ENCODE measurements at regions not wholly inside any gene's neighbourhood (a gene's known extent, or its start where the extent isn't known, plus 50 kb on each side); places are given as distances from the start of the nearest gene placed in this dataset.

DNA sequence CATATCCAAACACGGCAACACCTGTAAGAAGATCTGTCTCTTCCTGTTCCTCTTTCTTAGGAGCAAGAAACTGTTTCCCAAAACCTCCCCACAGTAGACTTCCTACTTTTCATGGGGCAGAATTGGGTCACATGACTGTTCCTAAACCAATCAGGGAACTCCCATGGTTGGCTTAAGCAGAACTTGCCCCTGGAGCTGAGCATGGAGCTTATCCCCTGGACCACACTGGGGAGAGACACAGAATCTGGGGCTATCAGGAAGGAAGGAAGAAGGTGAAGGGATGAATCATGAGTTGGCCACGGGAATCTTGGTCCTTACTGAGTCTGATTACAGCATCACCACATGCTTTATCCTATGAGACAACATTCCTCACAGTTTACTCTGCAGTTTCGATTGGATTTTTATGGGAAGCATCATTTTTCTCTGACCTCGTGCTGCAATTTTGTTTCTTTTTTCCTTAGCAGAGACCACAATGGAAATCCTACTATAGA, 81.8 kb downstream of the CDC7 start:
- no peaks in the 10 kb centered on the region for H3K27me3 Mint-ChIP-seq (ENCODE audit: insufficient read depth)
- no peak overlapping the region for H3K27ac Mint-ChIP-seq
- Histone ChIP-seq H3K4me1 (ENCODE audit: control insufficient read depth, insufficient read depth, low read length) (peaks cover 5% of the 10 kb centered on the region), H3K27me3 (ENCODE audit: control insufficient read depth, insufficient read depth, low read length, poor library complexity, severe bottlenecking) (no peaks in the 10 kb centered on the region), H3K36me3 (ENCODE audit: control insufficient read depth, insufficient read depth, low read length) (no peaks in the 10 kb centered on the region), H3K9me3 (ENCODE audit: control insufficient read depth, low read length) (no peaks in the 10 kb centered on the region), H3K4me3 (ENCODE audit: low read length) (no peak overlapping the region), H3K9ac (ENCODE audit: extremely low read depth, low read length, poor library complexity, severe bottlenecking) (no peak overlapping the region), H3K27ac (ENCODE audit: low read depth, low read length) (no peak overlapping the region)
- H3K4me3 Mint-ChIP-seq = no peak overlapping the region
- DNase-seq = no peak
- peaks cover 19% of the 10 kb centered on the region for H3K4me1 Mint-ChIP-seq
- no peaks in the 10 kb centered on the region for H3K36me3 Mint-ChIP-seq (ENCODE audit: low read depth)
- 89 to 97% methylated on average over 3 to 4 of the region's 4 CpGs for WGBS, 2 experiments (ENCODE audit: insufficient coverage in 1 of 2, insufficient read length in 1 of 2)
- TF ChIP-seq, protein P1, sequence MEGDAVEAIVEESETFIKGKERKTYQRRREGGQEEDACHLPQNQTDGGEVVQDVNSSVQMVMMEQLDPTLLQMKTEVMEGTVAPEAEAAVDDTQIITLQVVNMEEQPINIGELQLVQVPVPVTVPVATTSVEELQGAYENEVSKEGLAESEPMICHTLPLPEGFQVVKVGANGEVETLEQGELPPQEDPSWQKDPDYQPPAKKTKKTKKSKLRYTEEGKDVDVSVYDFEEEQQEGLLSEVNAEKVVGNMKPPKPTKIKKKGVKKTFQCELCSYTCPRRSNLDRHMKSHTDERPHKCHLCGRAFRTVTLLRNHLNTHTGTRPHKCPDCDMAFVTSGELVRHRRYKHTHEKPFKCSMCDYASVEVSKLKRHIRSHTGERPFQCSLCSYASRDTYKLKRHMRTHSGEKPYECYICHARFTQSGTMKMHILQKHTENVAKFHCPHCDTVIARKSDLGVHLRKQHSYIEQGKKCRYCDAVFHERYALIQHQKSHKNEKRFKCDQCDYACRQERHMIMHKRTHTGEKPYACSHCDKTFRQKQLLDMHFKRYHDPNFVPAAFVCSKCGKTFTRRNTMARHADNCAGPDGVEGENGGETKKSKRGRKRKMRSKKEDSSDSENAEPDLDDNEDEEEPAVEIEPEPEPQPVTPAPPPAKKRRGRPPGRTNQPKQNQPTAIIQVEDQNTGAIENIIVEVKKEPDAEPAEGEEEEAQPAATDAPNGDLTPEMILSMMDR (conservative IDR thresholded peaks at IDR 0.05) = no peak
- no peaks in the 10 kb centered on the region for H3K9me3 Mint-ChIP-seq

DNA sequence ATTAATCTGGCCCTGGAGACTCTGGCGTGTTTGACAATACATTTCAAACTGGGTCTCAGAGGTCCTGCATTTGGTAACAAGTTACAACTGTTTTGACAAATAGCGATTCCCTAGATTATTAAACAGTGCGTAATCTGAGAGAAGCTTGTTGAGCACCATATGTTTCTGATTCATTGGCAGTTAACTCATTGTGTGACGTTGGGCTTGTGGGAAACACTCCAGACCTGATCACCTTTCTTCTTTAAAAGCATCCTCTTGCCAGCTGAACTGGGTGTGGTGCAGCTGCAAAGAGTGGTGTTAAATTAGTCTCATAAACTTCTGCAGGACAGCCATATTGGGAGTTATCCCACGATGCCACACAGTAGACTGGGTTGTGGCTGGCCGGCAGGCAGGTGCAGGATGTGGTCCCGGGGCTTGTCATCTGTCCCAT, 82.7 kb downstream of the CDC7 start:
- H3K9me3 Mint-ChIP-seq = no peaks in the 10 kb centered on the region
- H3K36me3 Mint-ChIP-seq (ENCODE audit: low read depth) = no peaks in the 10 kb centered on the region
- 94 to 97% methylated on average over 4 to 7 of the region's 7 CpGs for WGBS, 2 experiments (ENCODE audit: insufficient coverage in 1 of 2, insufficient read length in 1 of 2)
- no peak overlapping the region for H3K27ac ChIP-seq (ENCODE audit: low read depth, low read length)
- H3K4me3 Mint-ChIP-seq = no peak overlapping the region
- H3K27me3 Mint-ChIP-seq (ENCODE audit: insufficient read depth) = no peaks in the 10 kb centered on the region
- no peak overlapping the region for H3K27ac Mint-ChIP-seq
- no peak for DNase-seq
- peaks cover 5% of the 10 kb centered on the region for H3K4me1 ChIP-seq (ENCODE audit: control insufficient read depth, insufficient read depth, low read length)
- H3K27me3 ChIP-seq (ENCODE audit: control insufficient read depth, insufficient read depth, low read length, poor library complexity, severe bottlenecking) = no peaks in the 10 kb centered on the region
- H3K9ac ChIP-seq (ENCODE audit: extremely low read depth, low read length, poor library complexity, severe bottlenecking) = no peak overlapping the region
- TF ChIP-seq, protein P1 (conservative IDR thresholded peaks at IDR 0.05) = no peak
- peaks cover 20% of the 10 kb centered on the region for H3K4me1 Mint-ChIP-seq
- no peaks in the 10 kb centered on the region for H3K36me3 ChIP-seq (ENCODE audit: control insufficient read depth, insufficient read depth, low read length)
- no peak overlapping the region for H3K4me3 ChIP-seq (ENCODE audit: low read length)
- H3K9me3 ChIP-seq (ENCODE audit: control insufficient read depth, low read length) = no peaks in the 10 kb centered on the region

DNA sequence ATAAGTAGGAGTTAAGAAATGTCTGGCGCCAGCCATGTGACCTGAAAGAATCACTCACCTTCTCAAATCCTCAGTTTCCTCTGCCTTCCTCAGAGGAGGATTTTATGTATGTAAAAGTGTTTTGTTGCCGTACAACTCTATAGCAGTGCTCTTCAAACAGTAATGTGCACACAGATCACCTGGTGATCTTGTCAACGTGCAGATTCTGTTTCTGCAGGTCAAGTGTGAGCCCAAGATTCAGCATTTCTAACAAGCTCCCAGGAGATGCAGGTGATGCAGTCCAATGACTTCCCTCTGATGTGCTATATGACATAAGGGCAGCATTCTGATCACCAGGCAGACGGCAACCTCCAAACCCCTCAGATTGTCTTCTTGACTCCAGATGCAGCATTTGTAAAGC, 83.7 kb downstream of the CDC7 start:
- no peaks in the 10 kb centered on the region for H3K27me3 Mint-ChIP-seq (ENCODE audit: insufficient read depth)
- H3K9ac ChIP-seq (ENCODE audit: extremely low read depth, low read length, poor library complexity, severe bottlenecking) = no peak overlapping the region
- TF ChIP-seq, protein P1 (conservative IDR thresholded peaks at IDR 0.05) = no peak
- H3K27me3 ChIP-seq (ENCODE audit: control insufficient read depth, insufficient read depth, low read length, poor library complexity, severe bottlenecking) = no peaks in the 10 kb centered on the region
- H3K4me3 ChIP-seq (ENCODE audit: low read length) = no peak overlapping the region
- DNase-seq = no peak
- H3K27ac ChIP-seq (ENCODE audit: low read depth, low read length) = no peak overlapping the region
- no peaks in the 10 kb centered on the region for H3K36me3 Mint-ChIP-seq (ENCODE audit: low read depth)
- peaks cover 22% of the 10 kb centered on the region for H3K4me1 Mint-ChIP-seq
- no peaks in the 10 kb centered on the region for H3K36me3 ChIP-seq (ENCODE audit: control insufficient read depth, insufficient read depth, low read length)
- peaks cover 1% of the 10 kb centered on the region for H3K9me3 Mint-ChIP-seq
- H3K4me3 Mint-ChIP-seq = no peak overlapping the region
- no peaks in the 10 kb centered on the region for H3K9me3 ChIP-seq (ENCODE audit: control insufficient read depth, low read length)
- WGBS, 2 experiments (ENCODE audit: insufficient coverage in 1 of 2, insufficient read length in 1 of 2) = 90 to 91% methylated on average over 3 to 4 of the region's 4 CpGs
- peaks cover 5% of the 10 kb centered on the region for H3K4me1 ChIP-seq (ENCODE audit: control insufficient read depth, insufficient read depth, low read length)
- no peak overlapping the region for H3K27ac Mint-ChIP-seq
